ENCODE measurements at regions not wholly inside any gene's neighbourhood (a gene's known extent, or its start where the extent isn't known, plus 50 kb on each side); places are given as distances from the start of the nearest gene placed in this dataset.

- Histone ChIP-seq H3K9me3 (ENCODE audit: low read depth) (no peaks in the 10 kb centered on the region), H3K4me1 (ENCODE audit: insufficient read depth) (no peaks in the 10 kb centered on the region), H4K20me1 (ENCODE audit: insufficient read depth) (no peaks in the 10 kb centered on the region), H3K79me2 (ENCODE audit: insufficient read depth) (no peaks in the 10 kb centered on the region), H3K4me3 (no peak overlapping the region), H3K27me3 (replicated peaks; ENCODE audit: insufficient read depth) (peaks cover 32% of the 10 kb centered on the region), H3K36me3 (ENCODE audit: low read depth) (no peaks in the 10 kb centered on the region), H3K9me2 (ENCODE audit: insufficient read depth) (no peaks in the 10 kb centered on the region), H3F3A (ENCODE audit: insufficient read depth) (no peaks in the 10 kb centered on the region), H2AFZ (no peak overlapping the region), H3K27ac (no peak overlapping the region), H3K9ac (no peak overlapping the region), H3K4me2 (ENCODE audit: unreplicated experiment) (no peak overlapping the region)
- DNase-seq = no peak
- 52 to 63% methylated on average over 6 of the region's 6 CpGs for WGBS, 2 experiments (ENCODE audit: low coverage in 1 of 2, low lambda C conversion rate in 2 of 2, missing lambda C conversion rate in 2 of 2)
- in situ Hi-C loops (cut with MboI) = no loop called here
- TF ChIP-seq EZH2 (IDR thresholded peaks at IDR 0.05; ENCODE audit: insufficient read depth, poor library complexity, severe bottlenecking) = no peak
- no peak for TF ChIP-seq EZH2phosphoT487 (IDR thresholded peaks at IDR 0.05; ENCODE audit: insufficient read depth, low read depth)
Measured at GRCh38 chr21:33168886-33169285, 60.9 kb upstream of the IFNAR2 start.

GRCh38 chr21:33169359-33169758 lies 60.4 kb upstream of the IFNAR2 start:
- H3K27me3 ChIP-seq (replicated peaks; ENCODE audit: insufficient read depth) = peaks cover 36% of the 10 kb centered on the region
- no peaks in the 10 kb centered on the region for H3K9me2 ChIP-seq (ENCODE audit: insufficient read depth)
- H3K9ac ChIP-seq = no peak overlapping the region
- in situ Hi-C loops (cut with MboI) = no loop called here
- no peak overlapping the region for H2AFZ ChIP-seq
- H3K4me3 ChIP-seq = no peak overlapping the region
- H3K36me3 ChIP-seq (ENCODE audit: low read depth) = no peaks in the 10 kb centered on the region
- no peaks in the 10 kb centered on the region for H3F3A ChIP-seq (ENCODE audit: insufficient read depth)
- H3K4me1 ChIP-seq (ENCODE audit: insufficient read depth) = no peaks in the 10 kb centered on the region
- no peaks in the 10 kb centered on the region for H3K79me2 ChIP-seq (ENCODE audit: insufficient read depth)
- H4K20me1 ChIP-seq (ENCODE audit: insufficient read depth) = no peaks in the 10 kb centered on the region
- no peak for TF ChIP-seq EZH2 (IDR thresholded peaks at IDR 0.05; ENCODE audit: insufficient read depth, poor library complexity, severe bottlenecking)
- TF ChIP-seq EZH2phosphoT487 (IDR thresholded peaks at IDR 0.05; ENCODE audit: insufficient read depth, low read depth) = no peak
- DNase-seq = no peak
- no peak overlapping the region for H3K4me2 ChIP-seq (ENCODE audit: unreplicated experiment)
- H3K9me3 ChIP-seq (ENCODE audit: low read depth) = no peaks in the 10 kb centered on the region
- H3K27ac ChIP-seq = no peak overlapping the region
- WGBS, 2 experiments (ENCODE audit: low coverage in 1 of 2, low lambda C conversion rate in 2 of 2, missing lambda C conversion rate in 2 of 2) = 62 to 72% methylated on average over 14 of the region's 14 CpGs

- TF ChIP-seq EZH2 (IDR thresholded peaks at IDR 0.05; ENCODE audit: insufficient read depth, poor library complexity, severe bottlenecking) (no peak), EZH2phosphoT487 (IDR thresholded peaks at IDR 0.05; ENCODE audit: insufficient read depth, low read depth) (no peak)
- Histone ChIP-seq H4K20me1 (ENCODE audit: insufficient read depth) (no peaks in the 10 kb centered on the region), H3K4me1 (ENCODE audit: insufficient read depth) (no peaks in the 10 kb centered on the region), H3K4me2 (ENCODE audit: unreplicated experiment) (no peak overlapping the region), H3K27me3 (replicated peaks; ENCODE audit: insufficient read depth) (peaks cover 46% of the 10 kb centered on the region), H3K36me3 (ENCODE audit: low read depth) (no peaks in the 10 kb centered on the region), H3K4me3 (no peak overlapping the region), H3F3A (ENCODE audit: insufficient read depth) (no peaks in the 10 kb centered on the region), H2AFZ (no peak overlapping the region), H3K27ac (no peak overlapping the region), H3K9me2 (ENCODE audit: insufficient read depth) (no peaks in the 10 kb centered on the region), H3K79me2 (ENCODE audit: insufficient read depth) (no peaks in the 10 kb centered on the region), H3K9ac (no peak overlapping the region), H3K9me3 (ENCODE audit: low read depth) (no peaks in the 10 kb centered on the region)
- in situ Hi-C loops (cut with MboI) = loop anchor here (10.0 kb wide), 1 partner anchor 337 kb away; no protein-coding TSS in a partner anchor
- WGBS, 2 experiments (ENCODE audit: low coverage in 1 of 2, low lambda C conversion rate in 2 of 2, missing lambda C conversion rate in 2 of 2) = 68 to 69% methylated on average over 8 of the region's 8 CpGs
- no peak for DNase-seq
Measured at GRCh38 chr21:33171616-33172169, 58.0 kb upstream of the IFNAR2 start.

GRCh38 chr21:33174756-33175155 lies 55.0 kb upstream of the IFNAR2 start:
- H3K79me2 ChIP-seq (ENCODE audit: insufficient read depth) = no peaks in the 10 kb centered on the region
- H3K27ac ChIP-seq = no peak overlapping the region
- no peaks in the 10 kb centered on the region for H3K36me3 ChIP-seq (ENCODE audit: low read depth)
- H3K27me3 ChIP-seq (replicated peaks; ENCODE audit: insufficient read depth) = peaks cover 60% of the 10 kb centered on the region
- no peaks in the 10 kb centered on the region for H4K20me1 ChIP-seq (ENCODE audit: insufficient read depth)
- in situ Hi-C loops (cut with MboI) = loop anchor here (10.0 kb wide), 1 partner anchor 340 kb away; no protein-coding TSS in a partner anchor
- 20 to 22% methylated on average over 4 of the region's 4 CpGs for WGBS, 2 experiments (ENCODE audit: low coverage in 1 of 2, low lambda C conversion rate in 2 of 2, missing lambda C conversion rate in 2 of 2)
- no peaks in the 10 kb centered on the region for H3F3A ChIP-seq (ENCODE audit: insufficient read depth)
- H3K4me1 ChIP-seq (ENCODE audit: insufficient read depth) = no peaks in the 10 kb centered on the region
- no peak overlapping the region for H3K9ac ChIP-seq
- no peak for TF ChIP-seq EZH2phosphoT487 (IDR thresholded peaks at IDR 0.05; ENCODE audit: insufficient read depth, low read depth)
- H3K4me2 ChIP-seq (ENCODE audit: unreplicated experiment) = no peak overlapping the region
- DNase-seq = no peak
- H3K9me2 ChIP-seq (ENCODE audit: insufficient read depth) = no peaks in the 10 kb centered on the region
- no peak overlapping the region for H3K4me3 ChIP-seq
- no peaks in the 10 kb centered on the region for H3K9me3 ChIP-seq (ENCODE audit: low read depth)
- no peak overlapping the region for H2AFZ ChIP-seq
